ENCODE measurements at regions not wholly inside any gene's neighbourhood (a gene's known extent, or its start where the extent isn't known, plus 50 kb on each side); places are given as distances from the start of the nearest gene placed in this dataset.

DNA sequence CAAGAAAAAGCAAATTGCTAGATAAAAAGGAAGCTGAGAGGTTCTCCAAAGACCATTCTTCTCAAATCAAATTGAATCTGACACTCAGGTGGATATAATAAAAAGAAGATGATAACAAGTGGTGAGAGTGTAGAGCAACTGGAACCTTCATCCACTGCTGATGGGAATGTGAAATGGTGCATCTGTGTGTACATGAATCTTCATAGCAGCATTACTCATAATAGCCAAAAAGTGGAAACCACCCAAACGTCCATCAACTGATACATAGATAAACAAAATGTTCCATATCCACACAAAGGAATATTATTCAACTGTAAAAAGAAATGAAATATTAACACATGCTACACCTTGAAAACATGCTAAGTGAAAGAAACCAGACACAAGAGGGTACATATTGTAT is 357.2 kb upstream of the EPHA4 start:
- TF ChIP-seq, protein P1, sequence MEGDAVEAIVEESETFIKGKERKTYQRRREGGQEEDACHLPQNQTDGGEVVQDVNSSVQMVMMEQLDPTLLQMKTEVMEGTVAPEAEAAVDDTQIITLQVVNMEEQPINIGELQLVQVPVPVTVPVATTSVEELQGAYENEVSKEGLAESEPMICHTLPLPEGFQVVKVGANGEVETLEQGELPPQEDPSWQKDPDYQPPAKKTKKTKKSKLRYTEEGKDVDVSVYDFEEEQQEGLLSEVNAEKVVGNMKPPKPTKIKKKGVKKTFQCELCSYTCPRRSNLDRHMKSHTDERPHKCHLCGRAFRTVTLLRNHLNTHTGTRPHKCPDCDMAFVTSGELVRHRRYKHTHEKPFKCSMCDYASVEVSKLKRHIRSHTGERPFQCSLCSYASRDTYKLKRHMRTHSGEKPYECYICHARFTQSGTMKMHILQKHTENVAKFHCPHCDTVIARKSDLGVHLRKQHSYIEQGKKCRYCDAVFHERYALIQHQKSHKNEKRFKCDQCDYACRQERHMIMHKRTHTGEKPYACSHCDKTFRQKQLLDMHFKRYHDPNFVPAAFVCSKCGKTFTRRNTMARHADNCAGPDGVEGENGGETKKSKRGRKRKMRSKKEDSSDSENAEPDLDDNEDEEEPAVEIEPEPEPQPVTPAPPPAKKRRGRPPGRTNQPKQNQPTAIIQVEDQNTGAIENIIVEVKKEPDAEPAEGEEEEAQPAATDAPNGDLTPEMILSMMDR (IDR thresholded peaks at IDR 0.05): no peak
- no peaks in the 10 kb centered on the region for H3K9me3 ChIP-seq (ENCODE audit: control insufficient read depth, low read length)
- no peaks in the 10 kb centered on the region for H3K4me1 ChIP-seq
- no peak overlapping the region for H3K4me3 ChIP-seq (ENCODE audit: low read depth, low read length)
- no peaks in the 10 kb centered on the region for H3K27me3 ChIP-seq (ENCODE audit: control insufficient read depth, insufficient read depth, low read length)
- no peak overlapping the region for H3K9ac ChIP-seq
- H3K36me3 ChIP-seq (ENCODE audit: control insufficient read depth, insufficient read depth, low read length): no peaks in the 10 kb centered on the region
- no peak overlapping the region for H3K27ac ChIP-seq
- no peak overlapping the region for H2AFZ ChIP-seq
- no peaks in the 10 kb centered on the region for H3K79me2 ChIP-seq
- H3K4me2 ChIP-seq (ENCODE audit: low read length): no peak overlapping the region

DNA sequence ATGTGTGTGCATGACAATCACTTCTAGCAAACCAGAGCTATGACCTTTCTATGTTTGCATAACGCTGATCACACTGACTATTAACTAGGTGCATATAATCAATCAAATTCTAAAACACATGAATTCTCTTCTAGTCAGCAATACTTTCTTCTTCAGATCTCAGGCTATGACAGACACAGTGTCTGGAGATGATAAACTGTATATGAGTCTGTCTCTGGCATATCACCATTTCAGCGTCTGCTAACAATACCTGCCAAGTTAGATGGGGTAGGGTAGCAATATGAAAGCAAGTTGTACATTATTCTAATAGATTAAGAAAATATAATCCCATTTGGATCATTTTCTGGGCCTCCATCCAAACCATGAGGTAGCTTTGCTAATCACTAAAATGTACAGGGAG is 354.2 kb upstream of the EPHA4 start:
- Histone ChIP-seq H3K4me3 (ENCODE audit: low read depth, low read length) (no peak overlapping the region), H3K79me2 (no peaks in the 10 kb centered on the region), H3K27ac (no peak overlapping the region), H3K9me3 (ENCODE audit: control insufficient read depth, low read length) (no peaks in the 10 kb centered on the region), H3K36me3 (ENCODE audit: control insufficient read depth, insufficient read depth, low read length) (no peaks in the 10 kb centered on the region), H3K4me1 (no peaks in the 10 kb centered on the region), H3K27me3 (ENCODE audit: control insufficient read depth, insufficient read depth, low read length) (no peaks in the 10 kb centered on the region), H3K4me2 (ENCODE audit: low read length) (no peak overlapping the region), H3K9ac (no peak overlapping the region), H2AFZ (no peak overlapping the region)
- TF ChIP-seq, protein P1 (IDR thresholded peaks at IDR 0.05): no peak

DNA sequence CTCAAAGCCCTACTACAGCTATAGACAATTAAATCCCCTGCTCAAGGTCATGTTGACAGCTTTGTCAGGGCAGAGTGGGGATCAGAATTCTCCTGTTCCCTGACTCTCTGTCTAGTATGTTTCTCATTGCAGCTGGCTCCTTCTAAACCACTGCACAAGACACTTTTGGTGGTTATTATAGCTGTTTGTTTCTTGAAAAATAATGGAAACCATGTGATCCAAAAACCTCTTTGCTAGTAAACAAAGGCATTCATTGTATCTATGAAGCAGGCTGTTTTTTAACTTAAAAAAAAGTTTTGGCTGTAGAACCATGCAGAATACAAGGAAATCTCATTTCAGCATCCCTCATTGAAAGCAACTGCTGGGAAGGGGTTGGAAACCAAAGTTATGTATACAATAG is 352.5 kb upstream of the EPHA4 start:
- no peaks in the 10 kb centered on the region for H3K27me3 ChIP-seq (ENCODE audit: control insufficient read depth, insufficient read depth, low read length)
- H3K4me3 ChIP-seq (ENCODE audit: low read depth, low read length): no peak overlapping the region
- H3K4me1 ChIP-seq: no peaks in the 10 kb centered on the region
- no peak overlapping the region for H3K9ac ChIP-seq
- no peaks in the 10 kb centered on the region for H3K9me3 ChIP-seq (ENCODE audit: control insufficient read depth, low read length)
- no peak overlapping the region for H3K4me2 ChIP-seq (ENCODE audit: low read length)
- TF ChIP-seq, protein P1 (IDR thresholded peaks at IDR 0.05): no peak
- no peak overlapping the region for H3K27ac ChIP-seq
- H3K36me3 ChIP-seq (ENCODE audit: control insufficient read depth, insufficient read depth, low read length): no peaks in the 10 kb centered on the region
- H2AFZ ChIP-seq: no peak overlapping the region
- no peaks in the 10 kb centered on the region for H3K79me2 ChIP-seq

DNA sequence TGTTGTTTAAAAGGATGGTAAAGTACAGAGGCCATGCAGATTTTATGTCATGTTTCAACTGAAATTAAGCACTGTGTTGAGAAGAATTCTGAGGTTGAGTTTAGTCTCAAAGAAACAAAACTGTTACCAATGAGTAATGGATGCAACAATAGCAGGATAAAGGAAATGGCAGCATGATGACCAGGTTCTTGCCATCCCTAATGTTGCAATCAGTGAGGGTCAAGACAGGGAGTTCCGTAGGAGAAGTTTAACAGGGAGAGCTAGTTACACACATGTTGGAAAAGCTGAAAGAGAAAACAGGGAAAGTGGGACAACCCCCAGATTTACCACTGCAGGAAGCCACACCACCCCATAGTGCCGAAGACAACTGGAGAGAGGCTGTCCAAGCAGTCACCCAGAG is 343.8 kb upstream of the EPHA4 start:
- no peak overlapping the region for H3K4me3 ChIP-seq (ENCODE audit: low read depth, low read length)
- no peaks in the 10 kb centered on the region for H3K27me3 ChIP-seq (ENCODE audit: control insufficient read depth, insufficient read depth, low read length)
- no peak overlapping the region for H2AFZ ChIP-seq
- no peaks in the 10 kb centered on the region for H3K9me3 ChIP-seq (ENCODE audit: control insufficient read depth, low read length)
- TF ChIP-seq, protein P1 (IDR thresholded peaks at IDR 0.05): no peak
- H3K9ac ChIP-seq: no peak overlapping the region
- H3K79me2 ChIP-seq: no peaks in the 10 kb centered on the region
- no peaks in the 10 kb centered on the region for H3K4me1 ChIP-seq
- no peaks in the 10 kb centered on the region for H3K36me3 ChIP-seq (ENCODE audit: control insufficient read depth, insufficient read depth, low read length)
- no peak overlapping the region for H3K27ac ChIP-seq
- H3K4me2 ChIP-seq (ENCODE audit: low read length): no peak overlapping the region

DNA sequence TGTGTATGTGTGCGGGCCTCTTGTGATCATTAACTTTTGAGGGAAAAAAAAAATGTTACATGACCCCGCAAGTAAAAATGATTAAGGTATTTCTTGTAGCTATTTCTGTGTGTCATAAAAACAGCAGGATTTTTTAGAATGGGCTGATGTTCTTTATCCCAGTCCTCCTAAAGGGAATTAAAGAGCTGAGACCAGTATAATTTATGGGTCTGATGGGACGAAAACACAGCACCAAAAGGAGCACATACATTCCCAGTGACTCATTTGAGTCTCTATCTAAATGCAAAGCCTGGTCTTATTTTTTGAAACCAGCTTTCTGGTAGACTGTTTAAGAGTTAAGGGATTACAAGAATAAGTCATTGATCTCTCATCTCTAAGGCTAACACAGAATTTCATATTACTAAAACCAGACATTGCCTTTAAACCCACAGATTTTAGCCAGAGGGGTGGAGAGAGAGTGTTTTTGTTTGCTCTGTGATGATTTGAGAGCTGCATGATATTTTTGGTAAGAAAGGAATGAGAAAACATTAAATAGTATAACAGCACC is 342.3 kb upstream of the EPHA4 start:
- Histone ChIP-seq H3K27me3 (ENCODE audit: control insufficient read depth, insufficient read depth, low read length) (no peaks in the 10 kb centered on the region), H3K36me3 (ENCODE audit: control insufficient read depth, insufficient read depth, low read length) (no peaks in the 10 kb centered on the region), H3K4me3 (ENCODE audit: low read depth, low read length) (no peak overlapping the region), H3K4me1 (no peaks in the 10 kb centered on the region), H3K4me2 (ENCODE audit: low read length) (no peak overlapping the region), H3K27ac (no peak overlapping the region), H2AFZ (no peak overlapping the region), H3K79me2 (no peaks in the 10 kb centered on the region), H3K9ac (no peak overlapping the region), H3K9me3 (ENCODE audit: control insufficient read depth, low read length) (no peaks in the 10 kb centered on the region)
- TF ChIP-seq, protein P1 (IDR thresholded peaks at IDR 0.05): no peak
